ENCODE measurements at regions not wholly inside any gene's neighbourhood (a gene's known extent, or its start where the extent isn't known, plus 50 kb on each side); places are given as distances from the start of the nearest gene placed in this dataset.
"Not testable (repeated sequence)": the region's sequence is repeated elsewhere in the genome, so short reads cannot be mapped to it uniquely, and the experiment has no call there.

DNA sequence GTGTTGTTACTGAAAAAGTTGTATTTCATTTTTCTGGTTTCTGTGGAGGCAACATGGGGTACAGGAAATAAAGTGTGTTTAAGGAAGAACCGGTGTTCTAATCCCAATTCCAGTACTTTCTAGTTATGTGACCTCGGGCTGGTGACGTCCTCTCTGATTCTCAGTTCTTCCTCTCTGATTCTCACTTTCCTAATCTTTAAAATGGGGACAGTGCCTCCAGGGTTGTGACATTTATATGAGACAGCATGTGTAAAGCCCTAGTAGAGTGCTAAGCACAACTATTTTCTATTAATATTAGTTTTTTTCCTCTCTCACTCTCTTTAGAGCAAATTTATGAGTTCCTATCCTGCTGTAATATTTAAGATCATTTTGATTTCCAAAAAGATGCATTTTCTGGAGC lies 50.9 kb upstream of the PTPDC1 start:
- no peak overlapping the region for H3K4me3 ChIP-seq

GRCh38 chr9:94031946-94032345 lies 52.3 kb upstream of the PTPDC1 start:
- H3K9me3 ChIP-seq, result no peaks in the 10 kb centered on the region
- peak overlapping the region; percentile 89 for H3K4me3 ChIP-seq
- DNase-seq, result no peak
- no peaks in the 10 kb centered on the region for H3K36me3 ChIP-seq
- H3K27me3 ChIP-seq, result no peaks in the 10 kb centered on the region

More for the DNA sequence above, 50.9 kb upstream of the PTPDC1 start:
- peaks cover 3% of the 10 kb centered on the region; the same call in 1 of the 2 replicates for H3K36me3 ChIP-seq
- no peaks in the 10 kb centered on the region for H3K27me3 ChIP-seq
- no peak for DNase-seq
- no peaks in the 10 kb centered on the region for H3K9me3 ChIP-seq

DNA sequence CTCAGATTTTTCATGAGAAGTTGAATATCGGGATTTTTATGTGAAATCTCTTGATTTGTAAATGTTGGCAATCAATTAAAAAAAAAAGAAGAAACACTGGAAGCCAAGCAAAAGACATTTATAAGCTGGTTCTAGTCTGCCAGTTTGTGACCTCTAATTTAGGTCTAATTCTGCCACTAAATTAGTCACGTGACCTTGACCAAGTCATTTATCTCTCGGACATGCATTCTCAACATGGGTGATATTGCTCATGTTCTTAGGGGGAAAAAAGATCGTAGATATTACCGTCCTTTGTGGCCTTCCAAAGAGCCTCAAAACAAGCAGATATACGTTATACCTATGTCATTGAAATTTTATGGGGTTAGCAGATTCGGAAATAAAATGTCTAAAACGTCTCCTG lies 52.9 kb upstream of the PTPDC1 start:
- no peaks in the 10 kb centered on the region for H3K27me3 ChIP-seq
- no peak for DNase-seq

GRCh38 chr9:94030318-94031179 lies 53.7 kb upstream of the PTPDC1 start:
- DNase-seq, result peak; percentile 86
- Histone ChIP-seq H3K4me3 (peak overlapping the region; percentile 89), H3K36me3 (no peaks in the 10 kb centered on the region), H3K9me3 (peaks cover 3% of the 10 kb centered on the region; the same call in 1 of the 2 replicates), H3K27me3 (no peaks in the 10 kb centered on the region)

More for the DNA sequence above, 52.9 kb upstream of the PTPDC1 start:
- Histone ChIP-seq H3K9me3 (peaks cover 2% of the 10 kb centered on the region; the same call in 1 of the 2 replicates), H3K36me3 (no peaks in the 10 kb centered on the region), H3K4me3 (peak overlapping the region; percentile 89)

DNA sequence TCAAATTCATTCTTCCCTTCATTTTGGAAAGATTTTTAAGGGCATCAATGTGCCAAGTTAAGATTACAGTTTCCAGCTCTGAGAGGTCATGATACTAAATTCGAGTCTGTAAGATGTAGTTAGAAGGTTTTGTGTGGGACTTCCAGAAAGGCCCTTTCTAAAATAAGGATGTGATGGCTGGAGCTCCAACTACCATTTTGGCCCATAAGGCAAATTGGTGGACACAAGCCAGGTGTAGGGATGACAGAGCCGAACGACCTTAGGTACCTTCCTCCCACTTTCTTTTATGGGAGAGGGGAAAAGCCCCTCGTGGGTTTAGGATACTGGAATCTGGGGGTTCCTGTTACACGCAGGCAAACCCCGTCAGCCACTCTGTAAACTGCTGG lies 54.3 kb upstream of the PTPDC1 start:
- DNase-seq, result no peak
- Histone ChIP-seq H3K36me3 (no peaks in the 10 kb centered on the region), H3K4me3 (peak overlapping the region; percentile 89), H3K9me3 (peaks cover 3% of the 10 kb centered on the region; the same call in 1 of the 2 replicates), H3K27me3 (no peaks in the 10 kb centered on the region)

DNA sequence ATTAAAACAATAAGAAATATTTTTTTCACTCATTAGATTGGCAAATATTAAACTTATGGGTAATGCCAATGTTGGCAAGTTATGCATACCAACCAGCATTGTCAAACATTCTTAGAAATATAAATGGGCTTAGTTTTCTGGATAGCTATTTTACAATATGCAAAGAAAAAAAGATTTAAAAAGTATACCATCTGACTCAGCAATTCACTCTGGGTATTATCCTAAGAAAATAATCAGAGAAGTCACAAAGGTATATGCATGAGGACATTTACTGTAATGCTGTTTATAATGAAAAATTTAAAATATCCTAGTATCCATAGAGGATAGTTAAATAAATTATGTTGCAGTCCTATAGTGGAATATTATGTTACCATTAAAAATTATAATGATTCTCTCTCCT lies 57.4 kb upstream of the PTPDC1 start:
- Histone ChIP-seq H3K4me3 (no peak overlapping the region), H3K36me3 (no peaks in the 10 kb centered on the region), H3K27me3 (no peaks in the 10 kb centered on the region), H3K9me3 (peaks cover 7% of the 10 kb centered on the region)
- DNase-seq, result no peak

DNA sequence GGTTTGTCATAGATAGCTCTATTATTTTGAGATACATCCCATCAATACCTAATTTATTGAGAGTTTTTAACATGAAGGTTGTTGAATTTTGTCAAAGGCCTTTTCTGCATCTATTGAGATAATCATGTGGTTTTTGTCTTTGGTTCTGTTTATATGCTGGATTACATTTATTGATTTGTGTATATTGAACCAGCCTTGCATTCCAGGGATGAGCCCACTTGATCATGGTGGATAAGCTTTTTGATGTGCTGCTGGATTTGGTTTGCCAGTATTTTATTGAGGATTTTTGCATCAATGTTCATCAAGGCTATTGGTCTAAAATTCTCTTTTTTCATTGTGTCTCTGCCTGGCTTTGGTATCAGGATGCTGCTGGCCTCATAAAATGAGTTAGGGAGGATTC lies 61.8 kb upstream of the PTPDC1 start:
- H3K36me3 ChIP-seq, result not testable (repeated sequence)

GRCh38 chr9:94020836-94021235 lies 63.4 kb upstream of the PTPDC1 start:
- not testable (repeated sequence) for H3K4me3 ChIP-seq, H3K36me3 ChIP-seq, DNase-seq, H3K9me3 ChIP-seq, H3K27me3 ChIP-seq

More for the DNA sequence above, 61.8 kb upstream of the PTPDC1 start:
- not testable (repeated sequence) for H3K27me3 ChIP-seq, H3K9me3 ChIP-seq, H3K4me3 ChIP-seq, DNase-seq

DNA sequence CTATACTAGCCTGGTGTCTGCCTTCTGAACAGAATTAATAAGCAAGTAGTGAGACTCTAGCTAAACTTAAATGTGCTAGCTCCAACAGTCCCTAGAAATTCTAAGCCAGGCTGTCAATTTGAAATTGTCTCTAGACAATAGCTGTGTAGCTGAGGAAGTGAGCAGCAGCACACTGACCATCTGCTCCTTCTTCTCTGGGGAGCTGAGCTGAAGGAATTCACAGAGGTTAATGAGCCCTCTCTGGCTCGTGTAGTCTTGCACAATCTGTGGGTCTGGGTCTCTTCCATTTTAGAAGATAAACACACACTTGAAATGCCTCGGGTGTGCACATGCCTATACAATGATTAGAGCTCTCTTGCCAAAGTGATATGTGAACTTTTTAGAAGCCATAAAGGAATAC lies 63.5 kb upstream of the BARX1 start:
- Histone ChIP-seq H3K9me3 (0 out of 2 replicates have a peak, but pooled peaks cover 2% of the 10 kb centered on the region), H3K4me3 (no peak overlapping the region), H3K36me3 (no peaks in the 10 kb centered on the region), H3K27me3 (no peaks in the 10 kb centered on the region)
- DNase-seq, result no peak

- H3K4me3 ChIP-seq, result no peak overlapping the region
- H3K27me3 ChIP-seq, result no peaks in the 10 kb centered on the region
- H3K36me3 ChIP-seq, result no peaks in the 10 kb centered on the region
- DNase-seq, result no peak
- H3K9me3 ChIP-seq, result 0 out of 2 replicates have a peak, but pooled peaks cover 2% of the 10 kb centered on the region
Measured at GRCh38 chr9:94017939-94018531, 62.9 kb upstream of the BARX1 start.

DNA sequence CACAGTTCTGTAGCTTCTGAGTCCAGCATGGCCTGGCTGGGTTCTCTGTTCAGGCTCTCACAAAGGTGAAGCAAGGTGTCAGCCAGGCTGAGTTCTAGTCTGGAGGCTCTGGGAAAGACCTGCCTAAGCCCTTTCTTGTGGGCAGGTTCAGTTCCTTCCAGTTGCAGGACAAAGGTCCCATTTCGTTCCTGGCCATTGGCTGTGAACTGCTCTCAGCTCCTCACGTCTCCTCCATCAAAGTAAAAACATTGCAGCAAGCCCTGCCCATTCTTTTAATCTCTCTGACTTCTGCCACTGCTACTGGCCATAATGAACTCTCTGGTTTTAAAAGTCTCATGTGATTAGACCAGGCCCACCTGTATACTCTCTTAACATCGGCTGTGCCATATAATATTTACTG lies 61.6 kb upstream of the BARX1 start:
- H3K36me3 ChIP-seq, result no peaks in the 10 kb centered on the region
- no peak overlapping the region for H3K4me3 ChIP-seq
- no peaks in the 10 kb centered on the region for H3K9me3 ChIP-seq
- no peaks in the 10 kb centered on the region for H3K27me3 ChIP-seq
- no peak for DNase-seq

GRCh38 chr9:94014920-94015319 lies 59.8 kb upstream of the BARX1 start:
- no peak for DNase-seq
- Histone ChIP-seq H3K9me3 (no peaks in the 10 kb centered on the region), H3K27me3 (no peaks in the 10 kb centered on the region)

GRCh38 chr9:94014066-94014654 lies 59.0 kb upstream of the BARX1 start:
- H3K4me3 ChIP-seq, result no peak overlapping the region
- no peaks in the 10 kb centered on the region for H3K36me3 ChIP-seq
- no peaks in the 10 kb centered on the region for H3K9me3 ChIP-seq
- DNase-seq, result no peak
- no peaks in the 10 kb centered on the region for H3K27me3 ChIP-seq

More at GRCh38 chr9:94014920-94015319, 59.8 kb upstream of the BARX1 start:
- Histone ChIP-seq H3K4me3 (no peak overlapping the region), H3K36me3 (no peaks in the 10 kb centered on the region)

DNA sequence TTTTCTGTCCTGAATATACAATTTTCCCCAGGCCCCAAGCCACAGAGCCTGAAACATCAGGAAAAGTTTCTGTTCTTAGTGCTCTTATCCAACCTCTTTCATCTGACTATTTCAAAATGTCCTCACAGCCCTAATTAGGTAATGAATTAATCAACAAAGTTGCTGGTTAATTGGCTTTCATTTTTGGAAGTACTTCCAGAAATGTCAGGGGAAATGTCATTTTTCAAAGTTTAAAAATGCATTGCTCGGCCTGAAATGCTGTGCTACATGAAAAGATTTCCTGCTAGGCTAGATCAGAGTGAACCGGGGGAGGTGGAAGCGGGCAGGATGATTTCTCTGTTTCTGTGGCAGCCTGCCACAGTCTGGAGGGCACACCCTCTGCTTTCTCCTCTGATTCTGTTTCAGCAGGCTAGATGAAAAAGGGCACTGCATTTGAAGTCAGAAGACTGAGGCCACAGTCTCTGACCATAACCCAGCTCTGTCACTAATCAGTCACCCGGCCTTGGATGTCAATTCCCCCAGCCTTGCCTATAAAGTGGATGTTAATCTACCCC lies 55.9 kb upstream of the BARX1 start:
- Histone ChIP-seq H3K4me3 (no peak overlapping the region), H3K36me3 (no peaks in the 10 kb centered on the region), H3K27me3 (no peaks in the 10 kb centered on the region), H3K9me3 (no peaks in the 10 kb centered on the region)
- DNase-seq, result peak; percentile 22

DNA sequence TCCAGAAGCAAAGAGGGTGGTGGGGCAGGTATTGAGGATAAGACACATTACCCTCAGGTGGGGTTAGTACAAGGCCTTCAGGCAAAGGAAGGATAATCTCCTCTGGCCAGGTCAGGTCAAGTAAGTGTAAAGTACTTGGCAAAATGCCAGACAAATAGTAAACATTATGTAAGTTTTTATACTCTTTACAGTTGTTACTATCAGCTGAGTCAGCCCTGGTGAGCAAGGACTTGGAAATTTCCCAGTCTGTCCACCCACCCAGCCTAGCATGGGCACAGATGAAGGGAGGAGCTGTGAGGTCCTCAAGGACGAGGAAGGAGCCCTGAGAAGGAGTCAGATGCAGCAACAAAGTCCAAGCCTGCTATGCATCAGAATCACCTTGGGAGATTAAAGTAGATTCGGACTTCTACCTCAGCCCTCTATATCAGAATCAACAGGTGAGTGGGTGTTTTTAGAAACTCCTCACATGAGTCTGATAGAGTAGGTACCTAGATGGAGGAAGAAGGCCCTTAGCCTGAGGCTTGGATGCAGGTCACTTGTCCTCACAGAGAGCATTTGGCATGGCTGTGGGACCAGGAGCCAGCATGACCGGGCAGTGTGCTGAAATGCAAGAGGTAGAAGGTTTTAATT lies 50.2 kb upstream of the BARX1 start:
- Histone ChIP-seq H3K9me3 (no peaks in the 10 kb centered on the region), H3K4me3 (no peak overlapping the region), H3K36me3 (no peaks in the 10 kb centered on the region), H3K27me3 (no peaks in the 10 kb centered on the region)
- DNase-seq, result peak; percentile 70
